ENCODE measurements at regions not wholly inside any gene's neighbourhood (a gene's known extent, or its start where the extent isn't known, plus 50 kb on each side); places are given as distances from the start of the nearest gene placed in this dataset.
A peak's percentile ranks its signal among the peaks of the same experiment; 100 is the strongest.

DNA sequence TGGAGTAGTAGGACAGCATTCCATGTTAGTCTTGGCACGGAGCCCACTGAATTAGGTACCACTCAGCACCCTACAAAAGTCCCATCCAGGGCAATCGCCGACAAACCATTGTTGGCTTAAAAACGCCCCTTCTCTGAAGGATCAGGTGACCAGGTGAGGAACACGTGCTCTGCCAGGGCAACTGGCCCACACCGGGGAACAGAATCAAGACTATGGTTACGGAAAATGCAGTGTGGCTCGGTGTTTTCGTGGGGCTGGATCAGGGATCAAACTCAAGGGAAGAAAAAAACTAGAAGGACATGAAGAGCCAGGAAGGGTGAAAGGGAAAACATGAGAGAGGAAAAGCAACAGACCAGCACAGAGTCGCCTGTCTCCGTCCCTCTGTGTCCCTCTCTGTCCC, 177.8 kb upstream of the ARID1B start:
- WGBS, 4 donors, result 85 to 94% (median 86%) methylated on average over 11 of the region's 11 CpGs
- no peaks in the 10 kb centered on the region for H3K9me3 ChIP-seq (replicated peaks in 1 of 3)
- H3K27me3 ChIP-seq, result no peaks in the 10 kb centered on the region
- H3K4me3 ChIP-seq, result no peak overlapping the region
- intact Hi-C loops (cut with DNase I), result no loop called here
- no peak for DNase-seq
- H3K36me3 ChIP-seq (replicated peaks in 1 of 2), result no peaks in the 10 kb centered on the region
- no peak for TF ChIP-seq POLR2A (IDR thresholded peaks at IDR 0.05)
- TF ChIP-seq CTCF (IDR thresholded peaks at IDR 0.05), result no peak
- no peaks in the 10 kb centered on the region for H3K4me1 ChIP-seq (replicated peaks in 1 of 2)
- H3K27ac ChIP-seq, result peak overlapping the region in 1 of 5 donors; percentile 68

GRCh38 chr6:156598855-156599180, 178.4 kb upstream of the ARID1B start:
- Histone ChIP-seq H3K9me3 (replicated peaks in 1 of 3) (no peaks in the 10 kb centered on the region), H3K27ac (no peak overlapping the region), H3K4me3 (no peak overlapping the region), H3K27me3 (no peaks in the 10 kb centered on the region), H3K36me3 (replicated peaks in 1 of 2) (no peaks in the 10 kb centered on the region), H3K4me1 (replicated peaks in 1 of 2) (no peaks in the 10 kb centered on the region)
- 66 to 96% (median 80%) methylated on average over 6 of the region's 6 CpGs for WGBS, 4 donors
- DNase-seq, result no peak
- intact Hi-C loops (cut with DNase I), result no loop called here
- TF ChIP-seq CTCF (IDR thresholded peaks at IDR 0.05) (no peak), POLR2A (IDR thresholded peaks at IDR 0.05) (no peak)

DNA sequence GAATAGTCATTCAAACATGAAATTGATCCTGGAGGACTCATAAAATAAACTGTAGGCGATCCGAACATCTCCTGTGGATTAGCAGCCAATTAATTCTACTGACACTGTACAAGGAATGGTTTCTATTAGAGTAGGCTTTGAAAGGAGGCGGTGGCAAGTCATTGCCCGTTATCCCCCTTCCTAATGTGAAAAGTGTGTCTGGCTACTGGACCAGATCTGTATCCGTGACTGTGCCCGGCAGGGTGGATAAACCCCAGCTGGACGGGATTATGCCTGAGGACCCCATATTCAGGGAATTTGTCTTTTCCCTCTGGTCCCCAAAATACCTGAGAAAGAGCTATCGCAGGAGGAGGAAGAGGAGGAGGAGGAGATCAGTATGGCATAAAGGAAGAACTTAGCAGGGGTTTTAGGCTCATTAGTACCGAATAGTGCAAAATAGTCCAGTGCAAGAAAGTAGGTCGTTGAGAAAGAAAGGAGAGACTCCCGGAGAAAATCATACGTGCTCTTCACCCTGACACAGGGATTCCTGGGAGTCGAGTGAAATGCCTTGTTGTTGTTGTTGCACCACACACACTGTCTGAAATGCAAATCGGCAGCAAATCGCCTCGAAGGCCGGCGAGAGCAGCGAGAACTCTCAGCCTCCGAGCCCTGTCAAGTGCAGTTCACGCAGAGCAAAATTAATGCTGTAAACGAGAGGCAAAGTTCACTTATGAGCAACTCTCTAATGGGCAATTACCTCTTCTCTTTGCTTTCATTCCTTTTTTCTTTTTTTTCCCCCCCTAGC, 178.9 kb upstream of the ARID1B start:
- H3K4me1 ChIP-seq (replicated peaks in 1 of 2), result no peaks in the 10 kb centered on the region
- intact Hi-C loops (cut with DNase I), result no loop called here
- WGBS, 4 donors, result 75 to 83% (median 78%) methylated on average over 22 of the region's 22 CpGs
- no peaks in the 10 kb centered on the region for H3K27me3 ChIP-seq
- no peak overlapping the region for H3K27ac ChIP-seq
- no peaks in the 10 kb centered on the region for H3K36me3 ChIP-seq (replicated peaks in 1 of 2)
- H3K9me3 ChIP-seq (replicated peaks in 1 of 3), result no peaks in the 10 kb centered on the region
- DNase-seq, result no peak
- TF ChIP-seq CTCF (IDR thresholded peaks at IDR 0.05), result no peak
- TF ChIP-seq POLR2A (IDR thresholded peaks at IDR 0.05), result no peak
- H3K4me3 ChIP-seq, result no peak overlapping the region

- WGBS, 4 donors, result 61 to 78% (median 71%) methylated on average over 5 of the region's 5 CpGs
- DNase-seq, result no peak
- TF ChIP-seq CTCF (IDR thresholded peaks at IDR 0.05), result no peak
- no peak for TF ChIP-seq POLR2A (IDR thresholded peaks at IDR 0.05)
- Histone ChIP-seq H3K27ac (no peak overlapping the region), H3K4me3 (no peak overlapping the region), H3K27me3 (no peaks in the 10 kb centered on the region), H3K9me3 (replicated peaks in 1 of 3) (no peaks in the 10 kb centered on the region), H3K4me1 (replicated peaks in 1 of 2) (no peaks in the 10 kb centered on the region), H3K36me3 (replicated peaks in 1 of 2) (no peaks in the 10 kb centered on the region)
- intact Hi-C loops (cut with DNase I), result no loop called here
Measured at GRCh38 chr6:156597095-156597494, 180.1 kb upstream of the ARID1B start.
